ENCODE measurements at regions not wholly inside any gene's neighbourhood (a gene's known extent, or its start where the extent isn't known, plus 50 kb on each side); places are given as distances from the start of the nearest gene placed in this dataset.

DNA sequence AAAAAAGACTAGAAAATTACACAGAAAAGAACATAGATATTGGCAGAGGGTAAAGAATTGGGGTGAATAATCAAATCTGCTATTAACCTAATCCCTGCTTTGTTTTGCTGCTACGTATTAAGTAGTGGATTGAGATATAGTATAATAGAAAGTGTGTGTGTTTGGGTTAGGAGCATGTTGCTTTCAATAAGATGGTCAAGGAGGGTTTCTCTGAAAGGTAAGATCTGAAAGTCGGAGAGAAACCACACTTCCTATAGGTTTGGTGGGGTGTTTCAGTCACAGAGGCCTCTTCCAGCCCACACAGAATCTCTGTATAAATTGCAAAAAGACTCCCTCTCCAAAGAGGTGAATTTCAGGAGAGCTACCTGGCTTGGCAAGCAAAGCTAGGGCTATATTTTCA is 345.7 kb upstream of the SATB1 start:
- DNase-seq (ENCODE audit: low spot score), result no peak
- no peaks in the 10 kb centered on the region for H3K27me3 ChIP-seq (ENCODE audit: control insufficient read depth in 4 of 4, insufficient read depth in 4 of 4, low read length in 3 of 4)
- H3K4me3 ChIP-seq (ENCODE audit: low read depth in 1 of 3, low read length in 3 of 3), result no peak overlapping the region
- H3K9me3 ChIP-seq (ENCODE audit: control insufficient read depth in 4 of 4, low read length in 3 of 4), result peaks cover 0 to 2% (median 0%) of the 10 kb centered on the region in 4 donors
- no peak overlapping the region for H3K27ac ChIP-seq (ENCODE audit: low read depth in 1 of 2, low read length in 2 of 2)
- H3K4me1 ChIP-seq (ENCODE audit: control insufficient read depth in 4 of 4, insufficient read depth in 4 of 4, low read length in 3 of 4), result no peaks in the 10 kb centered on the region
- 71% methylated on average over 2 of the region's 2 CpGs for WGBS
- H3K9ac ChIP-seq (ENCODE audit: low read depth in 1 of 2, low read length in 2 of 2), result no peak overlapping the region
- no peak for TF ChIP-seq RXRA (IDR thresholded peaks at IDR 0.05)
- no peak for TF ChIP-seq RAD21 (IDR thresholded peaks at IDR 0.05)
- TF ChIP-seq HNF4A (conservative IDR thresholded peaks at IDR 0.05), result no peak
- no peak for TF ChIP-seq JUND (IDR thresholded peaks at IDR 0.05)
- TF ChIP-seq, protein P1, sequence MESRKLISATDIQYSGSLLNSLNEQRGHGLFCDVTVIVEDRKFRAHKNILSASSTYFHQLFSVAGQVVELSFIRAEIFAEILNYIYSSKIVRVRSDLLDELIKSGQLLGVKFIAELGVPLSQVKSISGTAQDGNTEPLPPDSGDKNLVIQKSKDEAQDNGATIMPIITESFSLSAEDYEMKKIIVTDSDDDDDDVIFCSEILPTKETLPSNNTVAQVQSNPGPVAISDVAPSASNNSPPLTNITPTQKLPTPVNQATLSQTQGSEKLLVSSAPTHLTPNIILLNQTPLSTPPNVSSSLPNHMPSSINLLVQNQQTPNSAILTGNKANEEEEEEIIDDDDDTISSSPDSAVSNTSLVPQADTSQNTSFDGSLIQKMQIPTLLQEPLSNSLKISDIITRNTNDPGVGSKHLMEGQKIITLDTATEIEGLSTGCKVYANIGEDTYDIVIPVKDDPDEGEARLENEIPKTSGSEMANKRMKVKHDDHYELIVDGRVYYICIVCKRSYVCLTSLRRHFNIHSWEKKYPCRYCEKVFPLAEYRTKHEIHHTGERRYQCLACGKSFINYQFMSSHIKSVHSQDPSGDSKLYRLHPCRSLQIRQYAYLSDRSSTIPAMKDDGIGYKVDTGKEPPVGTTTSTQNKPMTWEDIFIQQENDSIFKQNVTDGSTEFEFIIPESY (IDR thresholded peaks at IDR 0.05), result no peak
- TF ChIP-seq TAF1 (conservative IDR thresholded peaks at IDR 0.05), result no peak
- TF ChIP-seq EGR1 (IDR thresholded peaks at IDR 0.05; ENCODE audit: low read depth in 2 of 2), result no peak
- no peak for TF ChIP-seq YY1 (IDR thresholded peaks at IDR 0.05)
- TF ChIP-seq, protein P2, sequence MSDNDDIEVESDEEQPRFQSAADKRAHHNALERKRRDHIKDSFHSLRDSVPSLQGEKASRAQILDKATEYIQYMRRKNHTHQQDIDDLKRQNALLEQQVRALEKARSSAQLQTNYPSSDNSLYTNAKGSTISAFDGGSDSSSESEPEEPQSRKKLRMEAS (IDR thresholded peaks at IDR 0.05), result no peak
- TF ChIP-seq GABPA (IDR thresholded peaks at IDR 0.05 in 1 of 2, conservative IDR thresholded peaks at IDR 0.05 in 1 of 2), result no peak
- H3K36me3 ChIP-seq (ENCODE audit: control insufficient read depth in 4 of 4, insufficient read depth in 3 of 4, low read depth in 1 of 4, low read length in 3 of 4), result no peaks in the 10 kb centered on the region

DNA sequence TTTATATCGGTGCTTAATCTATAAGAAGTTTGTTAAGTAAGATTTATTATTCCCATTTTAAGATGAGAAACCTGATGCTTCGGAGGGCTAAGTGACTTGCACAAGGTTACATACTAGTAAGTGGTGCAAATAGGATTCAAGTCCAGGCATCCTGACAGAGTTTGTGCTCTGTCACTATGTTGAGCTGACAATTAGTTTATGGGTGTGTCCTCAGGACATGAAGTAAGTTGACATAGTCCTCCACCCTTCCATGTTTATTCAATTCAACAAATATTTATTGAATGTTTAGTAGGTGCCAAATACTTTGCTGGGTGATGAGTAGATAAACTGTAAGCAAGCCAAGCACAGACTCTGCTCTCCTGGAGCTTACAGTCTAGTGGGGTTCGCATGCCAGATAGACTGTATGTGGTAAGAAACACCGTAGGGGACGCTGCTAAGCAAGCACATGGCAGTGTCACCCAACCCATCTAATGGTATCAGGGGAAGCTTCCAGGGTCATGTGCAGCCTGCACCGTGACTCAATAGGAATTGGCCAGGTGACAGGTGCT is 342.7 kb upstream of the SATB1 start:
- Histone ChIP-seq H3K9ac (ENCODE audit: low read depth in 1 of 2, low read length in 2 of 2) (no peak overlapping the region), H3K27ac (ENCODE audit: low read depth in 1 of 2, low read length in 2 of 2) (no peak overlapping the region), H3K4me1 (ENCODE audit: control insufficient read depth in 4 of 4, insufficient read depth in 4 of 4, low read length in 3 of 4) (no peaks in the 10 kb centered on the region), H3K9me3 (ENCODE audit: control insufficient read depth in 4 of 4, low read length in 3 of 4) (no peaks in the 10 kb centered on the region), H3K4me3 (ENCODE audit: low read depth in 1 of 3, low read length in 3 of 3) (no peak overlapping the region), H3K36me3 (ENCODE audit: control insufficient read depth in 4 of 4, insufficient read depth in 3 of 4, low read depth in 1 of 4, low read length in 3 of 4) (no peaks in the 10 kb centered on the region), H3K27me3 (ENCODE audit: control insufficient read depth in 4 of 4, insufficient read depth in 4 of 4, low read length in 3 of 4) (no peaks in the 10 kb centered on the region)
- DNase-seq (ENCODE audit: low spot score), result no peak
- 70% methylated on average over 6 of the region's 6 CpGs for WGBS
- TF ChIP-seq RAD21 (IDR thresholded peaks at IDR 0.05) (no peak), EGR1 (IDR thresholded peaks at IDR 0.05; ENCODE audit: low read depth in 2 of 2) (no peak), FOXA2 (IDR thresholded peaks at IDR 0.05) (no peak), HNF4A (conservative IDR thresholded peaks at IDR 0.05) (no peak), JUND (IDR thresholded peaks at IDR 0.05) (no peak), RXRA (IDR thresholded peaks at IDR 0.05) (no peak), TAF1 (conservative IDR thresholded peaks at IDR 0.05) (no peak), HNF4G (IDR thresholded peaks at IDR 0.05) (no peak), SP1 (IDR thresholded peaks at IDR 0.05) (no peak), GABPA (IDR thresholded peaks at IDR 0.05 in 1 of 2, conservative IDR thresholded peaks at IDR 0.05 in 1 of 2) (no peak), YY1 (IDR thresholded peaks at IDR 0.05) (no peak), FOXA1 (IDR thresholded peaks at IDR 0.05) (no peak), NR2F2 (IDR thresholded peaks at IDR 0.05) (no peak)
- TF ChIP-seq, protein P2 (IDR thresholded peaks at IDR 0.05), result no peak
- TF ChIP-seq, protein P3, sequence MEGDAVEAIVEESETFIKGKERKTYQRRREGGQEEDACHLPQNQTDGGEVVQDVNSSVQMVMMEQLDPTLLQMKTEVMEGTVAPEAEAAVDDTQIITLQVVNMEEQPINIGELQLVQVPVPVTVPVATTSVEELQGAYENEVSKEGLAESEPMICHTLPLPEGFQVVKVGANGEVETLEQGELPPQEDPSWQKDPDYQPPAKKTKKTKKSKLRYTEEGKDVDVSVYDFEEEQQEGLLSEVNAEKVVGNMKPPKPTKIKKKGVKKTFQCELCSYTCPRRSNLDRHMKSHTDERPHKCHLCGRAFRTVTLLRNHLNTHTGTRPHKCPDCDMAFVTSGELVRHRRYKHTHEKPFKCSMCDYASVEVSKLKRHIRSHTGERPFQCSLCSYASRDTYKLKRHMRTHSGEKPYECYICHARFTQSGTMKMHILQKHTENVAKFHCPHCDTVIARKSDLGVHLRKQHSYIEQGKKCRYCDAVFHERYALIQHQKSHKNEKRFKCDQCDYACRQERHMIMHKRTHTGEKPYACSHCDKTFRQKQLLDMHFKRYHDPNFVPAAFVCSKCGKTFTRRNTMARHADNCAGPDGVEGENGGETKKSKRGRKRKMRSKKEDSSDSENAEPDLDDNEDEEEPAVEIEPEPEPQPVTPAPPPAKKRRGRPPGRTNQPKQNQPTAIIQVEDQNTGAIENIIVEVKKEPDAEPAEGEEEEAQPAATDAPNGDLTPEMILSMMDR (IDR thresholded peaks at IDR 0.05; ENCODE audit: low read depth, low read length, missing input control), result no peak
- TF ChIP-seq, protein P1 (IDR thresholded peaks at IDR 0.05), result no peak
- TF ChIP-seq, protein P4, sequence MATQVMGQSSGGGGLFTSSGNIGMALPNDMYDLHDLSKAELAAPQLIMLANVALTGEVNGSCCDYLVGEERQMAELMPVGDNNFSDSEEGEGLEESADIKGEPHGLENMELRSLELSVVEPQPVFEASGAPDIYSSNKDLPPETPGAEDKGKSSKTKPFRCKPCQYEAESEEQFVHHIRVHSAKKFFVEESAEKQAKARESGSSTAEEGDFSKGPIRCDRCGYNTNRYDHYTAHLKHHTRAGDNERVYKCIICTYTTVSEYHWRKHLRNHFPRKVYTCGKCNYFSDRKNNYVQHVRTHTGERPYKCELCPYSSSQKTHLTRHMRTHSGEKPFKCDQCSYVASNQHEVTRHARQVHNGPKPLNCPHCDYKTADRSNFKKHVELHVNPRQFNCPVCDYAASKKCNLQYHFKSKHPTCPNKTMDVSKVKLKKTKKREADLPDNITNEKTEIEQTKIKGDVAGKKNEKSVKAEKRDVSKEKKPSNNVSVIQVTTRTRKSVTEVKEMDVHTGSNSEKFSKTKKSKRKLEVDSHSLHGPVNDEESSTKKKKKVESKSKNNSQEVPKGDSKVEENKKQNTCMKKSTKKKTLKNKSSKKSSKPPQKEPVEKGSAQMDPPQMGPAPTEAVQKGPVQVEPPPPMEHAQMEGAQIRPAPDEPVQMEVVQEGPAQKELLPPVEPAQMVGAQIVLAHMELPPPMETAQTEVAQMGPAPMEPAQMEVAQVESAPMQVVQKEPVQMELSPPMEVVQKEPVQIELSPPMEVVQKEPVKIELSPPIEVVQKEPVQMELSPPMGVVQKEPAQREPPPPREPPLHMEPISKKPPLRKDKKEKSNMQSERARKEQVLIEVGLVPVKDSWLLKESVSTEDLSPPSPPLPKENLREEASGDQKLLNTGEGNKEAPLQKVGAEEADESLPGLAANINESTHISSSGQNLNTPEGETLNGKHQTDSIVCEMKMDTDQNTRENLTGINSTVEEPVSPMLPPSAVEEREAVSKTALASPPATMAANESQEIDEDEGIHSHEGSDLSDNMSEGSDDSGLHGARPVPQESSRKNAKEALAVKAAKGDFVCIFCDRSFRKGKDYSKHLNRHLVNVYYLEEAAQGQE (IDR thresholded peaks at IDR 0.05), result no peak
- TF ChIP-seq, protein P5, sequence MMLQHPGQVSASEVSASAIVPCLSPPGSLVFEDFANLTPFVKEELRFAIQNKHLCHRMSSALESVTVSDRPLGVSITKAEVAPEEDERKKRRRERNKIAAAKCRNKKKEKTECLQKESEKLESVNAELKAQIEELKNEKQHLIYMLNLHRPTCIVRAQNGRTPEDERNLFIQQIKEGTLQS (IDR thresholded peaks at IDR 0.05), result no peak

All from liver (tissue), 8 donors.